ENCODE measurements at regions not wholly inside any gene's neighbourhood (a gene's known extent, or its start where the extent isn't known, plus 50 kb on each side); places are given as distances from the start of the nearest gene placed in this dataset.
"Not testable (repeated sequence)": the region's sequence is repeated elsewhere in the genome, so short reads cannot be mapped to it uniquely, and the experiment has no call there.

GRCh38 chr18:78879072-78879883 is 100.3 kb upstream of the SALL3 start:
- 84 to 87% (median 86%) methylated on average over 53 to 56 of the region's 56 CpGs for WGBS, 4 donors
- not testable (repeated sequence) for H3K4me1 ChIP-seq, DNase-seq, ATAC-seq, H3K27ac ChIP-seq, H3K9me3 ChIP-seq, H3K4me3 ChIP-seq, H3K36me3 ChIP-seq
- intact Hi-C loops (cut with DNase I), result loop anchor here in 5 of 10 donors (5.0 to 10.0 kb wide), 2 partner anchors 366 to 368 kb away; no protein-coding TSS in a partner anchor
- peak in 10 of 12 donors; percentile 5 to 50 (median 31) for TF ChIP-seq CTCF (IDR thresholded peaks at IDR 0.05)
- peaks cover 0 to 32% (median 0%) of the 10 kb centered on the region in 9 donors for H3K27me3 ChIP-seq

- H3K4me3 ChIP-seq, result no peak overlapping the region
- H3K27ac ChIP-seq, result no peak overlapping the region
- H3K36me3 ChIP-seq, result no peaks in the 10 kb centered on the region
- intact Hi-C loops (cut with DNase I), result no loop called here
- no peaks in the 10 kb centered on the region for H3K4me1 ChIP-seq
- no peak for ATAC-seq
- peaks cover 0 to 8% (median 0%) of the 10 kb centered on the region in 9 donors for H3K27me3 ChIP-seq
- DNase-seq, result no peak
- H3K9me3 ChIP-seq, result peaks cover 0 to 37% (median 13%) of the 10 kb centered on the region in 12 donors
- TF ChIP-seq CTCF (IDR thresholded peaks at IDR 0.05), result no peak
- no peak for TF ChIP-seq POLR2A (IDR thresholded peaks at IDR 0.05)
- whole genome bisulfite sequencing, 4 donors, result 66 to 74% (median 70%) methylated on average over 7 of the region's 7 CpGs
Measured at GRCh38 chr18:78882585-78882984, 97.0 kb upstream of the SALL3 start.

GRCh38 chr18:78883501-78883900 is 96.1 kb upstream of the SALL3 start:
- WGBS, 4 donors, result 79 to 95% (median 89%) methylated on average over 3 to 4 of the region's 4 CpGs
- no peak for TF ChIP-seq POLR2A (IDR thresholded peaks at IDR 0.05)
- TF ChIP-seq CTCF (IDR thresholded peaks at IDR 0.05), result no peak
- Histone ChIP-seq H3K27ac (no peak overlapping the region), H3K27me3 (peaks cover 0 to 7% (median 0%) of the 10 kb centered on the region in 9 donors), H3K9me3 (peaks cover 0 to 45% (median 19%) of the 10 kb centered on the region in 12 donors), H3K4me1 (no peaks in the 10 kb centered on the region), H3K4me3 (no peak overlapping the region), H3K36me3 (no peaks in the 10 kb centered on the region)
- intact Hi-C loops (cut with DNase I), result no loop called here
- ATAC-seq (no peak), DNase-seq (no peak)

GRCh38 chr18:78884502-78884901 is 95.1 kb upstream of the SALL3 start:
- intact Hi-C loops (cut with DNase I), result no loop called here
- no peak overlapping the region for H3K4me3 ChIP-seq
- no peak overlapping the region for H3K27ac ChIP-seq
- H3K9me3 ChIP-seq, result peaks cover 0 to 55% (median 28%) of the 10 kb centered on the region in 12 donors
- H3K27me3 ChIP-seq, result peaks cover 0 to 7% (median 0%) of the 10 kb centered on the region in 9 donors
- no peaks in the 10 kb centered on the region for H3K4me1 ChIP-seq
- ATAC-seq, result no peak
- no peak for DNase-seq
- no peaks in the 10 kb centered on the region for H3K36me3 ChIP-seq
- TF ChIP-seq POLR2A (IDR thresholded peaks at IDR 0.05) (no peak), CTCF (IDR thresholded peaks at IDR 0.05) (no peak)
- WGBS, 4 donors, result 47 to 100% (median 96%) methylated on average over 1 of the region's 1 CpG

Measured in heart left ventricle (tissue), 16 donors.